SHP77 treated with DMSO at 0.1 percent for 48 hours (cell line): ENCODE measurements at regions not wholly inside any gene's neighbourhood (a gene's known extent, or its start where the extent isn't known, plus 50 kb on each side); places are given as distances from the start of the nearest gene placed in this dataset.

Experiments
- DNase-seq: peaks from one replicate; lab custom pipeline; 2025; lab: John Stamatoyannopoulos, UW

GRCh38 chr7:121525155-121525819 is 129.2 kb upstream of the FAM3C start:
- no peak for DNase-seq

- no peak for DNase-seq
These were observed 125.7 kb upstream of the FAM3C start for GRCh38 chr7:121521711-121522400.

GRCh38 chr7:121520911-121521310 is 124.8 kb upstream of the FAM3C start:
- DNase-seq, result no peak

GRCh38 chr7:121519548-121520521 is 123.7 kb upstream of the FAM3C start:
- no peak for DNase-seq

GRCh38 chr7:121517591-121517990 is 121.5 kb upstream of the FAM3C start:
- DNase-seq, result no peak

GRCh38 chr7:121516821-121517220 is 120.7 kb upstream of the FAM3C start:
- no peak for DNase-seq

- no peak for DNase-seq
These were observed 119.7 kb upstream of the FAM3C start for GRCh38 chr7:121515630-121516401.

GRCh38 chr7:121515229-121515628 is 119.1 kb upstream of the FAM3C start:
- DNase-seq, result no peak

GRCh38 chr7:121513105-121513504 is 117.0 kb upstream of the FAM3C start:
- DNase-seq, result no peak

DNA sequence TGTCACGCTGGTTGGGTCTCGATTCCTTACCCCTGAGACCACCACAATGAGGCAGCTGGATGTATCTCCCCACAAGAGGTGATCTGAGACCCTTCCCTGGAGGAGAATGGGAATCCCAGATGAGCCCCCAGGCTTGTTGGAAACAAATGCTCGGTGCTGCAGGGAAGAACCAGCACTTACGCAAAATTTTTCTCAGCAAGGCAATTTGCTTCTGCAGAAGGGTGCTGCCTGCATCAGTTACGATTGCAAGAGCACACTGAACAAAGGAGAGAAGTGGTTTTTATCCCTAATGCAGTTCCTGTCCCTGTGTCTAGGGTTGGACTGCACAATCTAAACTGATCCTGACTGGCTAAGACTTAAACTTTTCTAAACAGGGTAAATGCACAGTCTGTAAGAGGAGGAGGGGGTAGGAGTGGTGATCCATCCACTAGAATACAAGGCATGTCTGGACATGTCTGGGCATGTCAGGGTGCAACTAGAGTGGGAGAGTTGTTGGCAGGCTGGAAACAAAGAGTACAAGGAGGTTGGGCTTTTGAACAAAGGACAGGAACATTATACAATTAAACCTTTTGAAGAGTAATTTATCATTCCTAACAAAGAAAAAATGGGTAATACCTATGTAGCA is 114.9 kb upstream of the FAM3C start:
- DNase-seq, result no peak

DNA sequence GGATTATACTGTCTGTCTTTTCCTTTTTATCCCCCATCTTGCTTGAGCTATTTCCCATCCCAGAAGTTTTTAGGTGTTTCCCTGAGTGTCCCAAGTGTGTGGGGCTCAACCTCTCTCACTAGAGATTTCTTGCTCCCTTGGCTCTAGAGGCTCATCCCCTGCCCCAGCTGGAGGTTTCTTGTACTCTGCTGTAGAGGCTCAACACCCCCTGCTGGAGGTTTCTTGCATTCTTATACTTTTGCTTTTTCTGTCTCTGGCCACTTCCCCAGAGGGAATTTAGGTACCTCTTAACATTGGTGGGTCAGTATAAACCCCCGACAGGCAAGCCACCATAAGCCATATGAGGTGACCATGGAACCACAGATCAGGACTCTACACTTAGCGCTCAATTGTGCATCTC is 114.2 kb upstream of the FAM3C start:
- no peak for DNase-seq

- DNase-seq, result no peak
These were observed 109.6 kb upstream of the FAM3C start for GRCh38 chr7:121505540-121506182.

- DNase-seq, result no peak
These were observed 108.9 kb upstream of the FAM3C start for GRCh38 chr7:121505021-121505420.

GRCh38 chr7:121504482-121504881 is 108.4 kb upstream of the FAM3C start:
- DNase-seq, result no peak

DNA sequence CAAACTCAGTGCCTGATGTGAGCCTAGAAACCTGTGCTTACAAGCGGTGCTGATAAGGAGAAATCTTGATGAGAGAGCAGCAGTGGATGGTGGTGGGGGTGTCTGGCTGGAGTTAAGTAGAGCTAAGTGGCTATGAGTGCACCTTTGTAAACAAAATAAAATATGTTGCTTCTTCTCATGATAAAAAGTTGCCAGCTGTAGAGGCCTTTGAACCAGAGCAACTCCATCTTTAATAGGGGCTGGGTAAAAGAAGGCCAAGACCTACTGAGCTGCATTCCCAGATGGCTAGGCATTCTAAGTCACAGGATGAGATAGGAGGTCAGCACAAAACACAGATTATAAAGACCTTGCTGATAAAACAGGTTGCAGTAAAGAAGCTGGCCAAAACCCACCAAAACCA is 107.6 kb upstream of the FAM3C start:
- no peak for DNase-seq

- no peak for DNase-seq
These were observed 106.9 kb upstream of the FAM3C start for GRCh38 chr7:121503039-121503438.

DNA sequence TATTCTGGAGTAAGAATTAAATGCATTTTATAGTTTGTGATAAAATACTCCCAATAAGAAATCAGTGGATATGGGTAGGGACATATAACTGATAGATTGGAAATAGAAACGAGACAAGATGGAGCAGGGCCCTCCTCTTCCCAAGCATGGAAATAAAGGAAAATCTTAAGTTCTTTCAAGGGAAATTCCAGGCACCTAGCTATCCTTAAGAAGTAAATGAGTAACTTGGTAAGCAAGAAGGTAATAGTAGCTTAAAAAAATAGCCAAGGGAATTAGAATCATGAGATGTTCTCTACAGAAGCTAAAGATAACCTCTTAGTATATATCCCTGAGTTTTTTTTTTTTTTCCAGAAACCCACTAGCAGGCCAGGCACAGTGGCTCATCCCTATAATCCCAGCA is 105.5 kb upstream of the FAM3C start:
- DNase-seq, result no peak

GRCh38 chr7:121500360-121501058 is 104.4 kb upstream of the FAM3C start:
- no peak for DNase-seq

DNA sequence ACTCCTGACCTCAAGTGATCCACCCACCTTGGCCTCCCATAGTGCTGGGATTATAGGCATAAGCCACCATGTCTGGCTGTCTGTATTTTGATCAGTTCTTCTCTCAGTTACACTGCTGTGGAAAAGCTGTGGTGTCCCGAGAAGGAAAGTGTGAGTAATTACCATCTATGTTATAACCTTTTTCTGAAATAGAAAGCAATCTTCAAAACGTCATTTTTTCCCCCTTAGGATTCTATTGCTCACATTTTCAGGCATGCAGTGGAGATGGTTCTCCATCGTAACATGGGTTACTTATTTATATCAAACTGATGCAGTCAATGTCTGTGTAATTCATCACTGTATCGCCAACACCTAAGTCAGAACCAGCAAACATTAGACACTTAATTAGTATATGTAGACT is 103.5 kb upstream of the FAM3C start:
- no peak for DNase-seq

- DNase-seq, result no peak
These were observed 102.7 kb upstream of the FAM3C start for GRCh38 chr7:121498816-121499215.
